Sigmoid colon (tissue), 4 donors: ENCODE measurements at regions not wholly inside any gene's neighbourhood (a gene's known extent, or its start where the extent isn't known, plus 50 kb on each side); places are given as distances from the start of the nearest gene placed in this dataset.
"Not testable (repeated sequence)": the region's sequence is repeated elsewhere in the genome, so short reads cannot be mapped to it uniquely, and the experiment has no call there.

Experiments
- CTCF ChIP-seq, 4 experiments: fragments of 450-650 bp in 3 of 4; fragments of 200-600 bp in 1 of 4; IDR thresholded peaks; one replicate each; pipeline ENCODE4 v1.5.1; 2016 to 2019; ENCODE audit warnings: antibody characterized with exemption in 4 of 4, mild to moderate bottlenecking in 3 of 4, moderate library complexity in 2 of 4
- EP300 ChIP-seq, 4 donors: sonication (generic); formaldehyde crosslinking; IDR thresholded peaks; one replicate each; pipeline ENCODE4 v1.6.1; 2017; ENCODE audit warnings: antibody characterized with exemption in 4 of 4
- POLR2A ChIP-seq, 2 donors: fragments of 450-650 bp; IDR thresholded peaks; one replicate each; pipeline ENCODE4 v1.6.1; 2016; ENCODE audit warnings: antibody characterized with exemption in 2 of 2, mild to moderate bottlenecking in 2 of 2, moderate library complexity in 2 of 2
- POLR2AphosphoS5 ChIP-seq, 4 donors: sonication (generic); formaldehyde crosslinking; IDR thresholded peaks; one replicate each; pipeline ENCODE4 v1.6.1; 2017; ENCODE audit warnings: antibody characterized with exemption in 4 of 4

- not testable (repeated sequence) for TF ChIP-seq CTCF, POLR2A, EP300, POLR2AphosphoS5 (IDR thresholded peaks at IDR 0.05)
These were observed 58.6 kb upstream of the APOD start for GRCh38 chr3:195642311-195642710.
